ENCODE measurements at regions not wholly inside any gene's neighbourhood (a gene's known extent, or its start where the extent isn't known, plus 50 kb on each side); places are given as distances from the start of the nearest gene placed in this dataset.
"Not testable (repeated sequence)": the region's sequence is repeated elsewhere in the genome, so short reads cannot be mapped to it uniquely, and the experiment has no call there.

- no peak overlapping the region for H3K4me3 ChIP-seq
- in situ Hi-C loops (cut with MboI; ENCODE audit: low pct_unique_long_range_greater_than_20kb in 2 of 9, low sequenced_read_pairs in 9 of 9, unreplicated experiment in 9 of 9) = loop anchor here in 4 of 9 experiments (25.0 kb wide), 1 partner anchor 1065 kb away; no protein-coding TSS in a partner anchor
- peaks cover 17 to 27% of the 10 kb centered on the region in 2 donors for H3K4me1 ChIP-seq (replicated peaks in 1 of 2)
- H3K27ac ChIP-seq = no peak overlapping the region
- ATAC-seq (replicated peaks in 6 of 8) = peak in 7 of 8 experiments; percentile 50 to 70 (median 59)
- 21 to 100% (median 58%) methylated on average over 1 to 7 of the region's 9 CpGs; no CpG with 5 or more reads in 1 of the 10 experiments for WGBS, 10 experiments
Measured at GRCh38 chr10:30747633-30748032, 118.1 kb upstream of the LYZL2 start.

- Histone ChIP-seq H3K4me1 (replicated peaks in 1 of 2) (peaks cover 17 to 25% of the 10 kb centered on the region in 2 donors), H3K4me3 (no peak overlapping the region), H3K27ac (no peak overlapping the region)
- in situ Hi-C loops (cut with MboI; ENCODE audit: low pct_unique_long_range_greater_than_20kb in 2 of 9, low sequenced_read_pairs in 9 of 9, unreplicated experiment in 9 of 9) = loop anchor here in 4 of 9 experiments (25.0 kb wide), 1 partner anchor 1066 kb away; no protein-coding TSS in a partner anchor
- 39 to 100% (median 92%) methylated on average over 1 to 5 of the region's 5 CpGs; no CpG with 5 or more reads in 1 of the 10 experiments for WGBS, 10 experiments
- ATAC-seq (replicated peaks in 6 of 8) = peak in 3 of 8 experiments; percentile 2 to 40 (median 3)
Measured at GRCh38 chr10:30745953-30746352, 116.4 kb upstream of the LYZL2 start.

GRCh38 chr10:30744106-30744505 lies 114.6 kb upstream of the LYZL2 start:
- in situ Hi-C loops (cut with MboI; ENCODE audit: low pct_unique_long_range_greater_than_20kb in 2 of 9, low sequenced_read_pairs in 9 of 9, unreplicated experiment in 9 of 9) = loop anchor here in 4 of 9 experiments (25.0 kb wide), 1 partner anchor 1068 kb away; no protein-coding TSS in a partner anchor
- peaks cover 17 to 22% of the 10 kb centered on the region in 2 donors for H3K4me1 ChIP-seq (replicated peaks in 1 of 2)
- 50 to 100% (median 100%) methylated on average over 1 of the region's 1 CpG; no CpG with 5 or more reads in 1 of the 10 experiments for WGBS, 10 experiments
- H3K27ac ChIP-seq = no peak overlapping the region
- H3K4me3 ChIP-seq = no peak overlapping the region
- ATAC-seq (replicated peaks in 6 of 8) = no peak

GRCh38 chr10:30743586-30743985 lies 114.0 kb upstream of the LYZL2 start:
- Histone ChIP-seq H3K27ac (no peak overlapping the region), H3K4me3 (no peak overlapping the region), H3K4me1 (replicated peaks in 1 of 2) (peaks cover 13 to 19% of the 10 kb centered on the region in 2 donors)
- 80 to 100% (median 83%) methylated on average over 2 to 3 of the region's 3 CpGs; no CpG with 5 or more reads in 5 of the 10 experiments for WGBS, 10 experiments
- ATAC-seq (replicated peaks in 6 of 8) = no peak
- in situ Hi-C loops (cut with MboI; ENCODE audit: low pct_unique_long_range_greater_than_20kb in 2 of 9, low sequenced_read_pairs in 9 of 9, unreplicated experiment in 9 of 9) = loop anchor here in 4 of 9 experiments (25.0 kb wide), 1 partner anchor 1069 kb away; no protein-coding TSS in a partner anchor

GRCh38 chr10:30742471-30742870 lies 112.9 kb upstream of the LYZL2 start:
- WGBS, 10 experiments = 53 to 85% (median 78%) methylated on average over 1 to 4 of the region's 4 CpGs; no CpG with 5 or more reads in 3 of the 10 experiments
- in situ Hi-C loops (cut with MboI; ENCODE audit: low pct_unique_long_range_greater_than_20kb in 2 of 9, low sequenced_read_pairs in 9 of 9, unreplicated experiment in 9 of 9) = loop anchor here in 4 of 9 experiments (25.0 kb wide), 1 partner anchor 1070 kb away; no protein-coding TSS in a partner anchor
- no peak for ATAC-seq (replicated peaks in 6 of 8)
- H3K4me1 ChIP-seq (replicated peaks in 1 of 2) = peaks cover 4 to 8% of the 10 kb centered on the region in 2 donors
- H3K4me3 ChIP-seq = no peak overlapping the region
- no peak overlapping the region for H3K27ac ChIP-seq

DNA sequence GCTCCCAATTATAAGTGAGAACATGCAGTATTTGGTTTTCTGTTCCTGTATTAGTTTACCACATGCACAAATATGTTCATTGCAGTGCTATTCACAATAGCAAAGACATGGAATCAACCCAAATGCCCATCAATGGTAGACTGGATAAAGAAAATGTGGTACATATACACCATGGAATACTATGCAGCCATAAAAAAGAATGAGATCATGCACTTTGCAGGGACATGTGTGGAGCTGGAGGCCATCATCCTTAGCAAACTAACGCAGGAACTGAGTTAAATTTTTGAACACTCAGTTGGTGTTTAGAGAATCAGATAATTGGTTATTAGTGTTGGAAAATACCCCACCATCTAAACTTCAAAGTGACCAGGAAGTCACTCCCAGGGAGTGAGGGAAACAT lies 111.2 kb upstream of the LYZL2 start:
- in situ Hi-C loops (cut with MboI; ENCODE audit: low pct_unique_long_range_greater_than_20kb in 2 of 9, low sequenced_read_pairs in 9 of 9, unreplicated experiment in 9 of 9) = loop anchor here in 4 of 9 experiments (25.0 kb wide), 1 partner anchor 1072 kb away; no protein-coding TSS in a partner anchor
- not testable (repeated sequence) for H3K4me1 ChIP-seq (replicated peaks in 1 of 2); H3K4me3 ChIP-seq; H3K27ac ChIP-seq; ATAC-seq (replicated peaks in 6 of 8)
- 36 to 100% (median 53%) methylated on average over 1 of the region's 1 CpG; no CpG with 5 or more reads in 6 of the 10 experiments for WGBS, 10 experiments

DNA sequence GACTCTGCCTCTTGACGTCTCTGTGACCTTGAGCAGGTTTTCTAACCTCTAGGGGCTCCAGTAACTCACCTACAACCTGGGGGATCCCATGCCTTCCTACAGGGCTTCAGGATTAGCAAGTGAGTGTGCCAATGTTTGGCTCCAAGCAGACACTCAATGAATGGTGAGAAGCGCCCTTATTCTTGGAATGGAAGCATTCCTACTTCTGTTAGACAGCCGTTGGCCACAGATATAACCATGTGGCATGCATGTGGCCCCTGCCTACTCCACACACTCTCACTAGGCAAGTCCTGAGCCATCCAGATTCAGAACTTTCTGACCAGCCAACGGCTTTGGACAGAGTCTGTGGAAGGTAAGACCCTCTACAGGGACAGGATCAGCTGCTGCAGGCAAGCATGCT lies 108.9 kb upstream of the LYZL2 start:
- 20 to 100% (median 80%) methylated on average over 1 to 3 of the region's 4 CpGs; no CpG with 5 or more reads in 3 of the 10 experiments for WGBS, 10 experiments
- ATAC-seq (replicated peaks in 6 of 8) = no peak
- H3K27ac ChIP-seq = no peak overlapping the region
- no peak overlapping the region for H3K4me3 ChIP-seq
- in situ Hi-C loops (cut with MboI; ENCODE audit: low pct_unique_long_range_greater_than_20kb in 2 of 9, low sequenced_read_pairs in 9 of 9, unreplicated experiment in 9 of 9) = loop anchor here in 4 of 9 experiments (25.0 kb wide), 1 partner anchor 1074 kb away; no protein-coding TSS in a partner anchor
- H3K4me1 ChIP-seq (replicated peaks in 1 of 2) = no peaks in the 10 kb centered on the region

GRCh38 chr10:30737931-30738391 lies 108.4 kb upstream of the LYZL2 start:
- in situ Hi-C loops (cut with MboI; ENCODE audit: low pct_unique_long_range_greater_than_20kb in 2 of 9, low sequenced_read_pairs in 9 of 9, unreplicated experiment in 9 of 9) = loop anchor here in 4 of 9 experiments (25.0 kb wide), 1 partner anchor 1074 kb away; no protein-coding TSS in a partner anchor
- no peak for ATAC-seq (replicated peaks in 6 of 8)

DNA sequence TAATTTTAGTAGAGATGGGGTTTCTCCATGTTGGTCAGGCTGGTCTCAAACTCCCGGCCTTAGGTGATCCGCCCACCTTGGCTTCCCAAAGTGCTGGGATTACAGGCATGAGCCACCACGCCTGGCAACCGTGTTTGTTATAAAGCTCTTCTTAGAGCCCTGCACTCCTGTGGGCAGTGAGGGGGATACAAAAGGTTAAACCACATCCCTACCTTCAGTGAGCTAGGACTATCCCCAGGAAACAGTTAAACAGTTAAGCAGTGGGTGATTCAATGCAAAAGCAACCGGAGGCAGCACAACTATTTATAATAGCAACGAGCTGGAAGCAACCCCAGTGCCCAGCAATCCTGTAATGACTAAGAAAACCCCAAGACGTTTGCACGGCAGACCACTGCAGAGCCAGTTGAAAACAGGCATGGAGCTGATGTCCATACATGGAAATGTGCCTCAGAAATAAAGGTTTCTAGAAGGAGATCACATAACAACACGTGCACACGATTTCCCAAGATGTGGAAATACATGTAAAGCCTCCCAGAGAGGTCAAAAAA lies 107.2 kb upstream of the LYZL2 start:
- H3K27ac ChIP-seq = no peak overlapping the region
- H3K4me3 ChIP-seq = no peak overlapping the region
- H3K4me1 ChIP-seq (replicated peaks in 1 of 2) = no peaks in the 10 kb centered on the region
- in situ Hi-C loops (cut with MboI; ENCODE audit: low pct_unique_long_range_greater_than_20kb in 2 of 9, low sequenced_read_pairs in 9 of 9, unreplicated experiment in 9 of 9) = loop anchor here in 4 of 9 experiments (25.0 kb wide), 1 partner anchor 1076 kb away; no protein-coding TSS in a partner anchor
- 0 to 69% (median 40%) methylated on average over 2 to 7 of the region's 10 CpGs; no CpG with 5 or more reads in 1 of the 10 experiments for WGBS, 10 experiments
- ATAC-seq (replicated peaks in 6 of 8) = peak; percentile 79 to 99 (median 94)

More at GRCh38 chr10:30737931-30738391, 108.4 kb upstream of the LYZL2 start:
- Histone ChIP-seq H3K4me3 (no peak overlapping the region), H3K27ac (no peak overlapping the region), H3K4me1 (replicated peaks in 1 of 2) (no peaks in the 10 kb centered on the region)
- 40 to 100% (median 87%) methylated on average over 1 to 10 of the region's 11 CpGs; no CpG with 5 or more reads in 3 of the 10 experiments for WGBS, 10 experiments

DNA sequence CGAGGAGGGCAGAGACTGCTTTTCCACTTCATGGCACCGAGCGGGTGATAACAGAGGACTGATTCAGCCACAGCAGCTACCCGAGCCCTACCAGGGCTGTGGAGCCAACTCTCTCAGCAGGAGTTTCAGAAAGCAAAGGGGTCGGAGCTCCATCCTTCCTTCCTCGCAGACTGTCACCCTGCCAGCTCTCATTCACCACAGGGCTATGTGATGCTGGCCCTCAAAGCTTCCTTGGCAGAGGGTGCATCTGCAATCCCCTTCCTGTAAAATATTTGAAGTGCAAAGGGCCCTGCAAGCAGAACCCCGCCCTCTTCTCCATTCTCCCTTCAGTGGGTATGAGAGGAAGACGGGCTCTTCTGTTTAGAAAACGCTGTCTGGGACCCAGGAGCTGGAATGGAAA lies 105.3 kb upstream of the LYZL2 start:
- H3K4me3 ChIP-seq = no peak overlapping the region
- ATAC-seq (replicated peaks in 6 of 8) = no peak
- no peaks in the 10 kb centered on the region for H3K4me1 ChIP-seq (replicated peaks in 1 of 2)
- in situ Hi-C loops (cut with MboI; ENCODE audit: low pct_unique_long_range_greater_than_20kb in 2 of 9, low sequenced_read_pairs in 9 of 9, unreplicated experiment in 9 of 9) = loop anchor here in 4 of 9 experiments (25.0 kb wide), 1 partner anchor 1077 kb away; no protein-coding TSS in a partner anchor
- 0 to 100% (median 76%) methylated on average over 1 to 6 of the region's 9 CpGs; no CpG with 5 or more reads in 3 of the 10 experiments for WGBS, 10 experiments
- H3K27ac ChIP-seq = no peak overlapping the region

GRCh38 chr10:30732671-30733070 lies 103.1 kb upstream of the LYZL2 start:
- in situ Hi-C loops (cut with MboI; ENCODE audit: low pct_unique_long_range_greater_than_20kb in 2 of 9, low sequenced_read_pairs in 9 of 9, unreplicated experiment in 9 of 9) = loop anchor here in 4 of 9 experiments (25.0 kb wide), 1 partner anchor 1080 kb away; no protein-coding TSS in a partner anchor
- 81 to 100% (median 93%) methylated on average over 1 to 5 of the region's 6 CpGs; no CpG with 5 or more reads in 2 of the 10 experiments for whole genome bisulfite sequencing, 10 experiments
- H3K27ac ChIP-seq = no peak overlapping the region
- H3K4me3 ChIP-seq = no peak overlapping the region
- peaks cover under 1 to 2% of the 10 kb centered on the region in 2 donors for H3K4me1 ChIP-seq (replicated peaks in 1 of 2)
- ATAC-seq (replicated peaks in 6 of 8) = no peak

GRCh38 chr10:30731963-30732362 lies 102.4 kb upstream of the LYZL2 start:
- Histone ChIP-seq H3K4me3 (no peak overlapping the region), H3K4me1 (replicated peaks in 1 of 2) (peaks cover 7 to 8% of the 10 kb centered on the region in 2 donors), H3K27ac (no peak overlapping the region)
- 80 to 100% (median 81%) methylated on average over 1 to 5 of the region's 5 CpGs; no CpG with 5 or more reads in 4 of the 10 experiments for WGBS, 10 experiments
- in situ Hi-C loops (cut with MboI; ENCODE audit: low pct_unique_long_range_greater_than_20kb in 2 of 9, low sequenced_read_pairs in 9 of 9, unreplicated experiment in 9 of 9) = loop anchor here in 4 of 9 experiments (25.0 kb wide), 1 partner anchor 1080 kb away; no protein-coding TSS in a partner anchor
- no peak for ATAC-seq (replicated peaks in 6 of 8)

- Histone ChIP-seq H3K4me1 (replicated peaks in 1 of 2) (peaks cover 8 to 9% of the 10 kb centered on the region in 2 donors), H3K27ac (no peak overlapping the region), H3K4me3 (no peak overlapping the region)
- in situ Hi-C loops (cut with MboI; ENCODE audit: low pct_unique_long_range_greater_than_20kb in 2 of 9, low sequenced_read_pairs in 9 of 9, unreplicated experiment in 9 of 9) = loop anchor here in 4 of 9 experiments (25.0 kb wide), 1 partner anchor 1082 kb away; no protein-coding TSS in a partner anchor
- WGBS, 10 experiments = 20 to 94% (median 79%) methylated on average over 1 to 2 of the region's 2 CpGs
- no peak for ATAC-seq (replicated peaks in 6 of 8)
Measured at GRCh38 chr10:30730306-30730705, 100.8 kb upstream of the LYZL2 start.
